Mesendoderm (in vitro differentiated cells): ENCODE measurements at regions not wholly inside any gene's neighbourhood (a gene's known extent, or its start where the extent isn't known, plus 50 kb on each side); places are given as distances from the start of the nearest gene placed in this dataset.

Experiments
- DNase-seq: peaks from one replicate; pipeline ENCODE4 v3.0.0; 2013
- H2AK5ac ChIP-seq: 2 replicates; pipeline ENCODE4 v1.6.1; 2013; ENCODE audit warnings: low read length, inconsistent platforms
- H2BK120ac ChIP-seq: 2 replicates; pipeline ENCODE4 v1.6.1; 2013; ENCODE audit warnings: low read depth, mild to moderate bottlenecking, low read length, moderate library complexity, mixed read lengths
- H2BK15ac ChIP-seq: replicated peaks from 2 replicates; pipeline ENCODE4 v1.6.1; 2013; ENCODE audit warnings: low read depth, mild to moderate bottlenecking, moderate library complexity
- H2BK5ac ChIP-seq: 2 replicates; pipeline ENCODE4 v1.6.1; 2013; ENCODE audit warnings: low read length, inconsistent platforms
- H3K18ac ChIP-seq: 2 replicates; pipeline ENCODE4 v1.6.1; 2013; ENCODE audit warnings: mild to moderate bottlenecking, low read length, mixed read lengths
- H3K23ac ChIP-seq: one replicate; pipeline ENCODE4 v1.6.1; 2013; ENCODE audit warnings: low read length
- H3K27ac ChIP-seq: 2 replicates; pipeline ENCODE4 v1.5.1; 2013; ENCODE audit warnings: low read depth, mild to moderate bottlenecking, inconsistent platforms, low read length, moderate library complexity
- H3K27me3 ChIP-seq: 2 replicates; pipeline ENCODE4 v1.6.1; 2013; ENCODE audit warnings: low read length, control low read depth, mild to moderate bottlenecking, inconsistent platforms; ENCODE audit not compliant: insufficient read depth, poor library complexity
- H3K36me3 ChIP-seq: 2 replicates; pipeline ENCODE4 v1.6.1; 2013; ENCODE audit warnings: low read length, inconsistent platforms; ENCODE audit not compliant: control insufficient read depth, insufficient read depth
- H3K4ac ChIP-seq: one replicate; pipeline ENCODE4 v1.6.1; 2013; ENCODE audit warnings: low read depth, mild to moderate bottlenecking, low read length, moderate library complexity
- H3K4me1 ChIP-seq: 2 replicates; pipeline ENCODE4 v1.6.1; 2013; ENCODE audit warnings: low read depth, low read length, inconsistent platforms; ENCODE audit not compliant: control insufficient read depth
- H3K4me2 ChIP-seq: 2 replicates; pipeline ENCODE4 v1.6.1; 2013; ENCODE audit warnings: low read length
- H3K4me3 ChIP-seq: 2 replicates; pipeline ENCODE4 v1.5.1; 2013; ENCODE audit warnings: mild to moderate bottlenecking, low read length
- H3K56ac ChIP-seq: one replicate; pipeline ENCODE4 v1.6.1; 2013; ENCODE audit warnings: low read length
- H3K79me1 ChIP-seq: 2 replicates; pipeline ENCODE4 v1.6.1; 2013; ENCODE audit warnings: low read length, inconsistent platforms
- H3K79me2 ChIP-seq: 2 replicates; pipeline ENCODE4 v1.6.1; 2013; ENCODE audit warnings: mild to moderate bottlenecking, low read length; ENCODE audit not compliant: control insufficient read depth, insufficient read depth
- H3K9ac ChIP-seq: 2 replicates; pipeline ENCODE4 v1.6.1; 2013; ENCODE audit warnings: low read length, inconsistent platforms
- H4K5ac ChIP-seq: one replicate; pipeline ENCODE4 v1.6.1; 2013; ENCODE audit warnings: low read length
- H4K8ac ChIP-seq: one replicate; pipeline ENCODE4 v1.6.1; 2013; ENCODE audit warnings: low read depth, mild to moderate bottlenecking, control low read depth, low read length, moderate library complexity
- WGBS: extraction: QIAGEN DNeasy Blood & Tissue Kit; methylation state at CpG from one replicate; pipeline ENCODE4 v1.1.7; 2013; ENCODE audit warnings: low lambda C conversion rate, missing lambda C conversion rate; ENCODE audit not compliant: insufficient coverage; ENCODE audit errors: extremely low coverage; 5-methylcytosine and 5-hydroxymethylcytosine counted together

GRCh38 chr2:173822889-173823542, 142.2 kb downstream of the SP3 start:
- no peaks in the 10 kb centered on the region for H3K79me2 ChIP-seq
- no peaks in the 10 kb centered on the region for H3K79me1 ChIP-seq
- no peak overlapping the region for H2BK15ac ChIP-seq
- no peak overlapping the region for H3K18ac ChIP-seq
- H3K27ac ChIP-seq: no peak overlapping the region
- DNase-seq: no peak
- no peak overlapping the region for H2BK5ac ChIP-seq
- no peaks in the 10 kb centered on the region for H3K27me3 ChIP-seq
- H3K9ac ChIP-seq: no peak overlapping the region
- no peak overlapping the region for H3K4me2 ChIP-seq
- H2BK120ac ChIP-seq: no peak overlapping the region
- H3K36me3 ChIP-seq: no peaks in the 10 kb centered on the region
- H3K4me1 ChIP-seq: no peaks in the 10 kb centered on the region
- H3K56ac ChIP-seq: no peak overlapping the region
- H3K4me3 ChIP-seq: no peak overlapping the region
- H3K23ac ChIP-seq: no peak overlapping the region
- no CpG with 5 or more reads among the region's 6 CpGs for WGBS
- H4K5ac ChIP-seq: no peak overlapping the region
- H3K4ac ChIP-seq: no peak overlapping the region
- no peak overlapping the region for H4K8ac ChIP-seq
- H2AK5ac ChIP-seq: no peak overlapping the region

GRCh38 chr2:173823543-173823939, 141.6 kb downstream of the SP3 start:
- Histone ChIP-seq H3K23ac (no peak overlapping the region), H2BK5ac (no peak overlapping the region), H3K4ac (no peak overlapping the region), H2BK120ac (no peak overlapping the region), H4K5ac (no peak overlapping the region), H3K4me2 (no peak overlapping the region), H3K4me1 (no peaks in the 10 kb centered on the region), H2BK15ac (no peak overlapping the region), H3K4me3 (no peak overlapping the region), H3K27ac (no peak overlapping the region), H3K79me2 (no peaks in the 10 kb centered on the region), H4K8ac (no peak overlapping the region), H2AK5ac (no peak overlapping the region), H3K9ac (no peak overlapping the region), H3K18ac (no peak overlapping the region), H3K79me1 (no peaks in the 10 kb centered on the region), H3K36me3 (no peaks in the 10 kb centered on the region), H3K56ac (no peak overlapping the region), H3K27me3 (no peaks in the 10 kb centered on the region)
- no CpG with 5 or more reads among the region's 4 CpGs for WGBS
- no peak for DNase-seq

- no peaks in the 10 kb centered on the region for H3K4me1 ChIP-seq
- H4K5ac ChIP-seq: no peak overlapping the region
- H4K8ac ChIP-seq: no peak overlapping the region
- no peak overlapping the region for H3K9ac ChIP-seq
- no CpG with 5 or more reads among the region's 9 CpGs for WGBS
- H3K4me3 ChIP-seq: no peak overlapping the region
- no peaks in the 10 kb centered on the region for H3K36me3 ChIP-seq
- H2AK5ac ChIP-seq: no peak overlapping the region
- no peak overlapping the region for H3K18ac ChIP-seq
- no peak overlapping the region for H3K27ac ChIP-seq
- H3K4me2 ChIP-seq: no peak overlapping the region
- H3K27me3 ChIP-seq: no peaks in the 10 kb centered on the region
- H3K79me1 ChIP-seq: no peaks in the 10 kb centered on the region
- H2BK120ac ChIP-seq: no peak overlapping the region
- DNase-seq: no peak
- H3K79me2 ChIP-seq: no peaks in the 10 kb centered on the region
- H3K23ac ChIP-seq: no peak overlapping the region
- H3K56ac ChIP-seq: no peak overlapping the region
- no peak overlapping the region for H3K4ac ChIP-seq
- no peak overlapping the region for H2BK5ac ChIP-seq
- H2BK15ac ChIP-seq: no peak overlapping the region
These were observed 136.7 kb downstream of the SP3 start for GRCh38 chr2:173828189-173829142.

- Histone ChIP-seq H2BK15ac (no peak overlapping the region), H3K36me3 (no peaks in the 10 kb centered on the region), H3K4me2 (no peak overlapping the region), H3K4me1 (no peaks in the 10 kb centered on the region), H3K4me3 (no peak overlapping the region), H3K79me2 (no peaks in the 10 kb centered on the region), H3K9ac (no peak overlapping the region), H3K79me1 (no peaks in the 10 kb centered on the region), H4K5ac (no peak overlapping the region), H3K27ac (no peak overlapping the region), H4K8ac (no peak overlapping the region), H3K23ac (no peak overlapping the region), H2BK120ac (no peak overlapping the region), H3K56ac (no peak overlapping the region), H3K4ac (no peak overlapping the region), H3K27me3 (no peaks in the 10 kb centered on the region), H2BK5ac (no peak overlapping the region), H2AK5ac (no peak overlapping the region), H3K18ac (no peak overlapping the region)
- whole genome bisulfite sequencing: no CpG with 5 or more reads among the region's 4 CpGs
- no peak for DNase-seq
These were observed 135.4 kb downstream of the SP3 start for GRCh38 chr2:173829727-173830126.

GRCh38 chr2:173830170-173830569, 135.0 kb downstream of the SP3 start:
- Histone ChIP-seq H2BK120ac (no peak overlapping the region), H3K4me1 (no peaks in the 10 kb centered on the region), H3K4ac (no peak overlapping the region), H3K18ac (no peak overlapping the region), H3K27ac (no peak overlapping the region), H3K9ac (no peak overlapping the region), H3K56ac (no peak overlapping the region), H3K27me3 (no peaks in the 10 kb centered on the region), H3K4me2 (no peak overlapping the region), H3K79me1 (no peaks in the 10 kb centered on the region), H2BK5ac (no peak overlapping the region), H3K23ac (no peak overlapping the region), H2BK15ac (no peak overlapping the region), H2AK5ac (no peak overlapping the region), H3K79me2 (no peaks in the 10 kb centered on the region), H3K4me3 (no peak overlapping the region), H4K5ac (no peak overlapping the region), H4K8ac (no peak overlapping the region), H3K36me3 (no peaks in the 10 kb centered on the region)
- no CpG with 5 or more reads among the region's 4 CpGs for WGBS
- no peak for DNase-seq
